Ishikawa (cell line): ENCODE measurements at regions not wholly inside any gene's neighbourhood (a gene's known extent, or its start where the extent isn't known, plus 50 kb on each side); places are given as distances from the start of the nearest gene placed in this dataset.

ENCODE experiments used
- CEBPB ChIP-seq: IDR thresholded peaks from 2 replicates; pipeline ENCODE4 v1.6.1; 2012
- CREB1 ChIP-seq: IDR thresholded peaks from 2 replicates; pipeline ENCODE4 v1.6.1; 2012; ENCODE audit warnings: low read depth
- EGR1 ChIP-seq: IDR thresholded peaks from 2 replicates; pipeline ENCODE4 v1.6.1; 2012
- EP300 ChIP-seq: IDR thresholded peaks from 2 replicates; pipeline ENCODE4 v1.6.1; 2012; ENCODE audit warnings: borderline replicate concordance
- FOXM1 ChIP-seq: IDR thresholded peaks from 2 replicates; pipeline ENCODE4 v1.6.1; 2012; ENCODE audit warnings: low read depth, borderline replicate concordance
- NFIC ChIP-seq: IDR thresholded peaks from 2 replicates; pipeline ENCODE4 v1.6.1; 2012
- RAD21 ChIP-seq: IDR thresholded peaks from 2 replicates; pipeline ENCODE4 v1.6.1; 2012; ENCODE audit warnings: low read depth
- REST ChIP-seq: IDR thresholded peaks from 2 replicates; pipeline ENCODE4 v1.6.1; 2012; ENCODE audit warnings: low read depth, mild to moderate bottlenecking
- TAF1 ChIP-seq: IDR thresholded peaks from 2 replicates; pipeline ENCODE4 v1.6.1; 2012; ENCODE audit warnings: low read depth, mild to moderate bottlenecking
- TCF12 ChIP-seq: IDR thresholded peaks from 2 replicates; pipeline ENCODE4 v1.6.1; 2012; ENCODE audit warnings: low read depth
- TEAD4 ChIP-seq: IDR thresholded peaks from 2 replicates; pipeline ENCODE4 v1.6.1; 2012
- USF1 ChIP-seq: IDR thresholded peaks from 2 replicates; pipeline ENCODE4 v1.6.1; 2012
- YY1 ChIP-seq: IDR thresholded peaks from 2 replicates; pipeline ENCODE4 v1.6.1; 2012; ENCODE audit warnings: low read depth
- ZBTB7A ChIP-seq: IDR thresholded peaks from 2 replicates; pipeline ENCODE4 v1.6.1; 2012; ENCODE audit warnings: low read depth
- TF ChIP-seq, protein P1 (sequence below): IDR thresholded peaks from 2 replicates; pipeline ENCODE4 v1.6.1; 2012

DNA sequence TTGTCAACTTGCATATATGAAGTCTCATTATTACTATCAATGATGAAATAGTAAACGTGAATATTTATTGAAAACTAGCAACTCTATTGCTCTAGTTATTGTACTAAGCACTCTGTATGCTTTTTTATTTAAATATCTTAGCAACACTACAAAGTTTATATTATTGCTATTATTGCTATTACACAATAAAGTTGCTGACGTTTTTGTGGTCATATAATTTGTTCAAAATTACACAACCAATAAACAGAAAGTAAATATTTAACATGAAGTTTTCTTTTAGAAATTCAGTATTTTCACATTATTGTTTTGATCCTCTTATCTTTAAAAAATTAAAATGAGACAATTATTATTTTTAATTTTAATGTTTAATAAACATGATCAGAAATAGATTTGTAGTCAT, 1521.1 kb upstream of the PCDH7 start:
- TF ChIP-seq YY1 (no peak), CEBPB (no peak), ZBTB7A (no peak), CREB1 (no peak), FOXM1 (no peak), TEAD4 (no peak), TAF1 (no peak)

- TF ChIP-seq EP300 (no peak), ZBTB7A (no peak), EGR1 (no peak), FOXM1 (no peak), YY1 (no peak), RAD21 (no peak), CREB1 (no peak), TCF12 (no peak)
These were observed 1520.7 kb upstream of the PCDH7 start for GRCh38 chr4:29199485-29199884.

- TF ChIP-seq TEAD4: no peak
These were observed 1507.1 kb upstream of the PCDH7 start for GRCh38 chr4:29213020-29213419.

DNA sequence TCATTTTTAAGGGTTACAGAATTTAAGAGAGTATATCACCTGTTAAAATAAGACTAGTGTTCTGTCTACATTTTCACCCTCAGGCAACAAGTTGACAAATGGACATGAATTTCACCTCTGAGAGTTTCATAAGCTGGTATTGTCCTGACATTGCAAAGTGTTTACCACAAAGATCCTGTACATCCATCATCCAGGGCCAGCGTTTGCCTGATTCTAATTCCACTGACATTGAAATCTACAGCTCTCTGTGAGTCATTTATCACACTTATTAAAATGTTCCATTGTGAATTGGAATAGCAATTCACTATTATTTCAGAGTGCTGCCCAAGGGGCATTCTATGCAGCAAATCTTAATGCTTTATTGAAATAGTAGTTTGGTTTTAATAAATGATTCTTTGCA, 1499.4 kb upstream of the PCDH7 start:
- TF ChIP-seq USF1: no peak
- no peak for TF ChIP-seq NFIC
- no peak for TF ChIP-seq RAD21
- TF ChIP-seq TCF12: no peak
- TF ChIP-seq ZBTB7A: no peak
- TF ChIP-seq, protein P1, sequence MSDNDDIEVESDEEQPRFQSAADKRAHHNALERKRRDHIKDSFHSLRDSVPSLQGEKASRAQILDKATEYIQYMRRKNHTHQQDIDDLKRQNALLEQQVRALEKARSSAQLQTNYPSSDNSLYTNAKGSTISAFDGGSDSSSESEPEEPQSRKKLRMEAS: no peak
- TF ChIP-seq CEBPB: no peak
- TF ChIP-seq CREB1: no peak
- no peak for TF ChIP-seq EGR1
- no peak for TF ChIP-seq TAF1
- no peak for TF ChIP-seq YY1
- no peak for TF ChIP-seq REST
- no peak for TF ChIP-seq TEAD4
- TF ChIP-seq EP300: no peak
- TF ChIP-seq FOXM1: no peak

GRCh38 chr4:29224911-29225310, 1495.3 kb upstream of the PCDH7 start:
- TF ChIP-seq NFIC (no peak), TEAD4 (no peak), TCF12 (no peak)
- TF ChIP-seq, protein P1: no peak

GRCh38 chr4:29240641-29241040, 1479.5 kb upstream of the PCDH7 start:
- no peak for TF ChIP-seq ZBTB7A
- no peak for TF ChIP-seq YY1
- no peak for TF ChIP-seq EP300
- TF ChIP-seq EGR1: no peak
- no peak for TF ChIP-seq TCF12
- TF ChIP-seq FOXM1: no peak
- TF ChIP-seq CEBPB: no peak
- TF ChIP-seq REST: no peak
- no peak for TF ChIP-seq USF1
- TF ChIP-seq, protein P1: no peak
- TF ChIP-seq CREB1: no peak
- TF ChIP-seq TAF1: no peak
- TF ChIP-seq NFIC: no peak
- no peak for TF ChIP-seq RAD21
- TF ChIP-seq TEAD4: no peak
